ENCODE measurements at regions not wholly inside any gene's neighbourhood (a gene's known extent, or its start where the extent isn't known, plus 50 kb on each side); places are given as distances from the start of the nearest gene placed in this dataset.
"Not testable (repeated sequence)": the region's sequence is repeated elsewhere in the genome, so short reads cannot be mapped to it uniquely, and the experiment has no call there.

GRCh38 chr6:51206686-51207085 lies 388.0 kb downstream of the TFAP2B start:
- H3K36me3 ChIP-seq (ENCODE audit: insufficient read depth, low read length); H3K27ac ChIP-seq (ENCODE audit: low read depth, low read length); H3K9me3 ChIP-seq (ENCODE audit: low read length); H3K4me1 ChIP-seq (ENCODE audit: insufficient read depth, low read length); H3K9ac ChIP-seq (ENCODE audit: low read length); H3K27me3 ChIP-seq (ENCODE audit: control insufficient read depth in 1 of 2, insufficient read depth in 2 of 2, low read length in 2 of 2); H3K4me3 ChIP-seq (ENCODE audit: low read depth in 1 of 2, low read length in 2 of 2): not testable (repeated sequence)

DNA sequence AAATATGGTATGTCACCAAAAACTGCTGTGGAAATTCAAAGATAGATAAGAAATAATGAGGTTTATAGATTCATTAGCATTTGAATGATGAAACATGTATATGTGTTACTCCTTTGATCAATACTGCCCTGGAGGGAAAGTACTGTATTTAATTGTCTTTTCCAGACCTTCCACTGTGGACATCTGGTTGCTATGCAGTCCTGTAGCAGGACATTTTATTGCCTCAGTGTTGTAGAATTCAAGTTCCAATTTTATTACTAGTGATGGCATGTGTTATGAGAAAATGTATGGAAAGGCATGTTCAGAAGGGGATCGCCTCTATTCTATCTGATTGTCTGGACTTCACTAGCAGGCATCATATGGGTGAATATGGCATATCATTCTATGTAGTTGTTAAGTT lies 391.0 kb downstream of the TFAP2B start:
- Histone ChIP-seq H3K27ac (ENCODE audit: low read depth, low read length) (no peak overlapping the region), H3K9ac (ENCODE audit: low read length) (no peak overlapping the region), H3K4me3 (ENCODE audit: low read depth in 1 of 2, low read length in 2 of 2) (no peak overlapping the region), H3K27me3 (ENCODE audit: control insufficient read depth in 1 of 2, insufficient read depth in 2 of 2, low read length in 2 of 2) (no peaks in the 10 kb centered on the region), H3K9me3 (ENCODE audit: low read length) (no peaks in the 10 kb centered on the region), H3K36me3 (ENCODE audit: insufficient read depth, low read length) (no peaks in the 10 kb centered on the region), H3K4me1 (ENCODE audit: insufficient read depth, low read length) (no peaks in the 10 kb centered on the region)

DNA sequence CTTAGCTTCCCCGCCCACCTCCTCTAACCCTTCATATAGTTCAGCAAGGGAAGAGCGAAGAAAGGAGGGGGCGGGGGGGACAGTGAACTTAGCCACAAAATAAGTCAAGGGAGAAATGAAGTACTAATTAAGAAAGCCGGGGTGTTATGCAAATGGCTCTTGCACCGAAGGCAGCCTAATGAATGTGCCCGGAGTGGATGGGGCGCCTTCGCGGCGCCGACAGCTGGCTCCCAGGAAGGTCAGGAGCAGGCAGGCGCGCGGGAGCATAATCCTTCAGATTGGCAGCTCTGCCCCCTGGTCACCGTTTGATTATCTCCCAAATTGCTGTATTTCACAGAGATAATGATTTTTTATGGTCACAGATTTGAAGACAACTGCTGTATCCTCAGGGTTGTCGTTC lies 395.1 kb downstream of the TFAP2B start:
- Histone ChIP-seq H3K9me3 (ENCODE audit: low read length) (no peaks in the 10 kb centered on the region), H3K27me3 (ENCODE audit: control insufficient read depth in 1 of 2, insufficient read depth in 2 of 2, low read length in 2 of 2) (no peaks in the 10 kb centered on the region), H3K4me1 (ENCODE audit: insufficient read depth, low read length) (no peaks in the 10 kb centered on the region), H3K4me3 (ENCODE audit: low read depth in 1 of 2, low read length in 2 of 2) (no peak overlapping the region), H3K36me3 (ENCODE audit: insufficient read depth, low read length) (no peaks in the 10 kb centered on the region), H3K27ac (ENCODE audit: low read depth, low read length) (no peak overlapping the region), H3K9ac (ENCODE audit: low read length) (no peak overlapping the region)

GRCh38 chr6:51214442-51214841 lies 395.8 kb downstream of the TFAP2B start:
- Histone ChIP-seq H3K27ac (ENCODE audit: low read depth, low read length) (no peak overlapping the region), H3K36me3 (ENCODE audit: insufficient read depth, low read length) (no peaks in the 10 kb centered on the region), H3K9ac (ENCODE audit: low read length) (no peak overlapping the region), H3K4me1 (ENCODE audit: insufficient read depth, low read length) (no peaks in the 10 kb centered on the region), H3K9me3 (ENCODE audit: low read length) (no peaks in the 10 kb centered on the region), H3K4me3 (ENCODE audit: low read depth in 1 of 2, low read length in 2 of 2) (no peak overlapping the region), H3K27me3 (ENCODE audit: control insufficient read depth in 1 of 2, insufficient read depth in 2 of 2, low read length in 2 of 2) (no peaks in the 10 kb centered on the region)

DNA sequence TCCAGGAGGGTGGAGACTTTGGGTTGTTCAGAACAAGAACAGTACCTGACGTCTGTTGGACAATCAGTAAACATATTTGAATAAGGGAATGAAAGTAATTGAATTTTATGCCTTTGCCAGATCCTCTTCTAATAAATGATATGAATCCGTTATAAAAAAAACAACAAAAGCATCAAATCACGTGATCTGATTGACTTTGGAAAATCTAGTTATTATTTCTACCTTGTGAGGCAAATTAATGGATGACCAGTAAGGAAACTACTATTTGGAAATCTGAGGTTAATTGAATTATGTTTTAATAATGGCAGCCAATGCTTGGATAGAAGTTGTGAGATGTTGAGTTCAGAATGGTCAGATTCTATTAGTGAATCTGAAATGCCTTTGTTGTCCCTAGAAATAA lies 399.5 kb downstream of the TFAP2B start:
- no peak overlapping the region for H3K27ac ChIP-seq (ENCODE audit: low read depth, low read length)
- no peaks in the 10 kb centered on the region for H3K27me3 ChIP-seq (ENCODE audit: control insufficient read depth in 1 of 2, insufficient read depth in 2 of 2, low read length in 2 of 2)
- no peaks in the 10 kb centered on the region for H3K36me3 ChIP-seq (ENCODE audit: insufficient read depth, low read length)
- no peaks in the 10 kb centered on the region for H3K4me1 ChIP-seq (ENCODE audit: insufficient read depth, low read length)
- no peak overlapping the region for H3K9ac ChIP-seq (ENCODE audit: low read length)
- H3K9me3 ChIP-seq (ENCODE audit: low read length): no peaks in the 10 kb centered on the region
- no peak overlapping the region for H3K4me3 ChIP-seq (ENCODE audit: low read depth in 1 of 2, low read length in 2 of 2)

DNA sequence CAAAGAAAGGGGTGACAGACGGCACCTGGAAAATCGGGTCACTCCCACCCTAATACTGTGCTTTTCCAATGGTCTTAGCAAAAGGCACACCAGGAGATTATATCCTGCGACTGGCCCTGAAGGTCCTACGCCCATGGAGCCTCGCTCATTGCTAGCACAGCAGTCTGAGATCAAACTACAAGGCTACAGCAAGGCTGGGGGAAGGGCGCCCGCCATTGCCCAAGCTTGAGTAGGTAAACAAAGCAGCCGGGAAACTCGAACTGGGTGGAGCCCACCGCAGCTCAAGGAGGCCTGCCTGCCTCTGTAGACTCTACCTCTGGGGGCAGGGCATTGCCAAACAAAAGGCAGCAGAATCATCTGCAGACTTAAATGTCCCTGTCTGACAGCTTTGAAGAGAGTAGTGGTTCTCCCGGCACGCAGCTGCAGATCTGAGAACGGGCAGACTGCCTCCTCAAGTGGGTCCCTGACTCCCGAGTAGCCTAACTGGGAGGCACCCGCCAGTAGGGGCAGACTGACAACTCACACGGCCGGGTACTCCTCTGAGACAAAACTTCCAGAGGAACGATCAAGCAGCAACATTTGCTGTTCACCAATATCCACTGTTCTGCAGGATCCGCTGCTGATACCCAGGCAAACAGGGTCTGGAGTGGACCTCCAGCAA lies 406.0 kb downstream of the TFAP2B start:
- H3K4me3 ChIP-seq (ENCODE audit: low read depth in 1 of 2, low read length in 2 of 2); H3K9ac ChIP-seq (ENCODE audit: low read length): not testable (repeated sequence)

DNA sequence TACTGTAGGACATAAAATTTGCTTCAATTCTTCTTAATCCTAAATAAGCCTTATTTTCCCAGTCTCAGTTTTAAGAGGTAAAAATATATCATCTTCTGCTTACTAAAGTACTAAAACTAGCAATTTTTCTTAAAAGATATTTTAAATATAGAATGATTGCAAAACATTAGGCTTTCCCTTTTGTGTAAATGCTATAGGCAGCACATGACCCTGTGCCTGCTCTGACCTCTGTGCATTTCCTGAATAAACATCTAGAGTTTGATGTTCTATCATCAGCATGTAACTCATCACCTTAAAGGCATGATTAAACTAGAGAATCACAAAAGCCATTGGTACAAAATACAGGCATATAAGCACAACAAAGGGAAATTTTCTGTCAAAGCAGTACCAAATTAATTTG lies 422.7 kb downstream of the TFAP2B start:
- Histone ChIP-seq H3K4me3 (ENCODE audit: low read depth in 1 of 2, low read length in 2 of 2) (no peak overlapping the region), H3K36me3 (ENCODE audit: insufficient read depth, low read length) (no peaks in the 10 kb centered on the region), H3K9me3 (ENCODE audit: low read length) (no peaks in the 10 kb centered on the region), H3K27ac (ENCODE audit: low read depth, low read length) (no peak overlapping the region), H3K4me1 (ENCODE audit: insufficient read depth, low read length) (no peaks in the 10 kb centered on the region), H3K27me3 (ENCODE audit: control insufficient read depth in 1 of 2, insufficient read depth in 2 of 2, low read length in 2 of 2) (no peaks in the 10 kb centered on the region), H3K9ac (ENCODE audit: low read length) (no peak overlapping the region)

More for the DNA sequence above, 406.0 kb downstream of the TFAP2B start:
- not testable (repeated sequence) for H3K27me3 ChIP-seq (ENCODE audit: control insufficient read depth in 1 of 2, insufficient read depth in 2 of 2, low read length in 2 of 2); H3K9me3 ChIP-seq (ENCODE audit: low read length); H3K36me3 ChIP-seq (ENCODE audit: insufficient read depth, low read length); H3K27ac ChIP-seq (ENCODE audit: low read depth, low read length); H3K4me1 ChIP-seq (ENCODE audit: insufficient read depth, low read length)

- Histone ChIP-seq H3K27me3 (ENCODE audit: control insufficient read depth in 1 of 2, insufficient read depth in 2 of 2, low read length in 2 of 2) (no peaks in the 10 kb centered on the region), H3K4me3 (ENCODE audit: low read depth in 1 of 2, low read length in 2 of 2) (no peak overlapping the region), H3K4me1 (ENCODE audit: insufficient read depth, low read length) (no peaks in the 10 kb centered on the region), H3K27ac (ENCODE audit: low read depth, low read length) (no peak overlapping the region), H3K9ac (ENCODE audit: low read length) (no peak overlapping the region), H3K36me3 (ENCODE audit: insufficient read depth, low read length) (no peaks in the 10 kb centered on the region), H3K9me3 (ENCODE audit: low read length) (no peaks in the 10 kb centered on the region)
Measured at GRCh38 chr6:51249798-51250197, 431.1 kb downstream of the TFAP2B start.

DNA sequence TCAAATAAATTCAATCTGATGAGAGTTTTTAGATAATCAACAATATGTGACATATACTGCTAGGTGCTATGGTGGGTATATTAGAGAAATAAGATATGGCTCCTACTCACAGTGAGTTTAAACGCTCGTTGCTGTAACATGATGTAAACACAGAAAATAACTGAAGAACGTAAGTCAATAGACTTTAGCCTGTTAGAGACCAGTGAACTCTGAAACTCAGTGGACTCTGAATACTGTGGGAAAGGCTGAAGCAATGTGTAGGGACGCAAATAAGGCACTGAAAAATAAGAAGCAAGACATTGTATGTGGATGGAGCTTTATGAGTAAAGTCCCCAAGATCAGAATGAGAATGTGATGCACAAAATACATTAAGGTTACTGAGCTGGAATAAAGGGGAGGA lies 431.6 kb downstream of the TFAP2B start:
- Histone ChIP-seq H3K36me3 (ENCODE audit: insufficient read depth, low read length) (no peaks in the 10 kb centered on the region), H3K4me3 (ENCODE audit: low read depth in 1 of 2, low read length in 2 of 2) (no peak overlapping the region), H3K4me1 (ENCODE audit: insufficient read depth, low read length) (no peaks in the 10 kb centered on the region), H3K9ac (ENCODE audit: low read length) (no peak overlapping the region), H3K27ac (ENCODE audit: low read depth, low read length) (no peak overlapping the region), H3K27me3 (ENCODE audit: control insufficient read depth in 1 of 2, insufficient read depth in 2 of 2, low read length in 2 of 2) (no peaks in the 10 kb centered on the region), H3K9me3 (ENCODE audit: low read length) (no peaks in the 10 kb centered on the region)

GRCh38 chr6:51257938-51258337 lies 439.3 kb downstream of the TFAP2B start:
- Histone ChIP-seq H3K27ac (ENCODE audit: low read depth, low read length) (no peak overlapping the region), H3K9ac (ENCODE audit: low read length) (no peak overlapping the region), H3K4me3 (ENCODE audit: low read depth in 1 of 2, low read length in 2 of 2) (no peak overlapping the region), H3K9me3 (ENCODE audit: low read length) (no peaks in the 10 kb centered on the region), H3K36me3 (ENCODE audit: insufficient read depth, low read length) (no peaks in the 10 kb centered on the region), H3K27me3 (ENCODE audit: control insufficient read depth in 1 of 2, insufficient read depth in 2 of 2, low read length in 2 of 2) (no peaks in the 10 kb centered on the region), H3K4me1 (ENCODE audit: insufficient read depth, low read length) (no peaks in the 10 kb centered on the region)

DNA sequence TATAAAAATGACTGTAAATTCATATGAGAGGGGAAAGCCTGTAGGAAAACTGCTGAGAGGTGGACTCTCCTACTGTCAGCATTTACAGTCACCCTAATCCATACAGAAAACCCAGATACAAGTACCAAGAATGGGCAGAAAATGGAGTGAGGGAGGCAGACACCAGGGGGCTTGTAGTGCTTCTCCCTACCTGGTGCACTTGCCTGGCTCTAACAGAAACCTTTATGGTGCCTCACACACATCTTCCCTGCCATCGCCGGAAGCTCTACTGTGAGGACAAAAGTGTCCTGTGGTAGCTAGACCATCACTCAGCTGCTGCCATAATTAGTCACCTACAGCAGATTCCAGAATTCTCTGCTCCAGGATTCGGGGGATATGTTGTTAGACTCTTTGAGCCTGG lies 441.3 kb downstream of the TFAP2B start:
- Histone ChIP-seq H3K36me3 (ENCODE audit: insufficient read depth, low read length) (no peaks in the 10 kb centered on the region), H3K9ac (ENCODE audit: low read length) (no peak overlapping the region), H3K4me3 (ENCODE audit: low read depth in 1 of 2, low read length in 2 of 2) (no peak overlapping the region), H3K4me1 (ENCODE audit: insufficient read depth, low read length) (no peaks in the 10 kb centered on the region), H3K9me3 (ENCODE audit: low read length) (no peaks in the 10 kb centered on the region), H3K27ac (ENCODE audit: low read depth, low read length) (no peak overlapping the region), H3K27me3 (ENCODE audit: control insufficient read depth in 1 of 2, insufficient read depth in 2 of 2, low read length in 2 of 2) (no peaks in the 10 kb centered on the region)

- H3K4me1 ChIP-seq (ENCODE audit: insufficient read depth, low read length): no peaks in the 10 kb centered on the region
- no peak overlapping the region for H3K27ac ChIP-seq (ENCODE audit: low read depth, low read length)
- H3K9me3 ChIP-seq (ENCODE audit: low read length): no peaks in the 10 kb centered on the region
- no peaks in the 10 kb centered on the region for H3K36me3 ChIP-seq (ENCODE audit: insufficient read depth, low read length)
- no peak overlapping the region for H3K4me3 ChIP-seq (ENCODE audit: low read depth in 1 of 2, low read length in 2 of 2)
- H3K9ac ChIP-seq (ENCODE audit: low read length): no peak overlapping the region
- H3K27me3 ChIP-seq (ENCODE audit: control insufficient read depth in 1 of 2, insufficient read depth in 2 of 2, low read length in 2 of 2): no peaks in the 10 kb centered on the region
Measured at GRCh38 chr6:51261691-51262090, 443.0 kb downstream of the TFAP2B start.

All from muscle layer of colon (tissue), 2 donors.